HepG2 (cell line): ENCODE measurements at regions not wholly inside any gene's neighbourhood (a gene's known extent, or its start where the extent isn't known, plus 50 kb on each side); places are given as distances from the start of the nearest gene placed in this dataset.

ENCODE experiments used
- FOXK1 ChIP-seq: sonication (generic); formaldehyde crosslinking; IDR thresholded peaks from 2 replicates; pipeline ENCODE4 v1.4.0; 2020; ENCODE audit warnings: low read depth, missing genetic modification reagents, borderline replicate concordance
- MAFG ChIP-seq: sonication (generic); formaldehyde crosslinking; IDR thresholded peaks from 2 replicates; pipeline ENCODE4 v1.5.1; 2020; ENCODE audit warnings: mild to moderate bottlenecking, missing genetic modification reagents
- TF ChIP-seq, protein P1 (sequence below): sonication (generic); formaldehyde crosslinking; IDR thresholded peaks from 2 replicates; pipeline ENCODE4 v1.5.0; 2020; ENCODE audit warnings: mild to moderate bottlenecking, missing genetic modification reagents, moderate library complexity
- TF ChIP-seq, protein P2 (sequence below): sonication (generic); formaldehyde crosslinking; IDR thresholded peaks from 2 replicates; pipeline ENCODE4 v1.5.0; 2020; ENCODE audit warnings: missing genetic modification reagents
- TF ChIP-seq, protein P3 (sequence below): IDR thresholded peaks from 2 replicates; pipeline ENCODE4 v1.6.1; 2012; ENCODE audit warnings: low read length, improper control_type of control experiment
- TF ChIP-seq, protein P4 (sequence below): IDR thresholded peaks from 2 replicates; pipeline ENCODE4 v1.6.1; 2016

DNA sequence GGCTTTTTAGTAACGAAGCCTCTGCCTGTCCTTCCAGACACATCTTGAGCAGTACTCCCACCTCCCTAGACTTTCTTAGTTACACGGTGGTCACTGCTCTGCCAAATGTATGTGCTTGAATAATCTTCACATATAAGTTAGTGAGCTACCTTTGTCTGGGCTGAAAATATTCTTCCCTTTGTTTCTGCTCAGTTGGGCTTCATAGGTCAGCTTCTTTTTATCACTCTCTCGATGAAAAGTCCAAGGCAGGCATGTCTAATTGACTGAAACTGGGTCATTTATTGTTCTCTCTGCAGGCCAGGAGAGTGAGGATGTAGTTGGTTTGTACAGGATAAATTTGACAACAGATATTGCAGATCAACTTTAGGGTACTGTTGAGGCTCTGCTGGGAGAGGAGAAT lies 636.7 kb upstream of the IGFBP3 start:
- no peak for TF ChIP-seq MAFG (CRISPR knock-in tag)
- TF ChIP-seq FOXK1 (CRISPR knock-in tag): no peak
- TF ChIP-seq, protein P1, sequence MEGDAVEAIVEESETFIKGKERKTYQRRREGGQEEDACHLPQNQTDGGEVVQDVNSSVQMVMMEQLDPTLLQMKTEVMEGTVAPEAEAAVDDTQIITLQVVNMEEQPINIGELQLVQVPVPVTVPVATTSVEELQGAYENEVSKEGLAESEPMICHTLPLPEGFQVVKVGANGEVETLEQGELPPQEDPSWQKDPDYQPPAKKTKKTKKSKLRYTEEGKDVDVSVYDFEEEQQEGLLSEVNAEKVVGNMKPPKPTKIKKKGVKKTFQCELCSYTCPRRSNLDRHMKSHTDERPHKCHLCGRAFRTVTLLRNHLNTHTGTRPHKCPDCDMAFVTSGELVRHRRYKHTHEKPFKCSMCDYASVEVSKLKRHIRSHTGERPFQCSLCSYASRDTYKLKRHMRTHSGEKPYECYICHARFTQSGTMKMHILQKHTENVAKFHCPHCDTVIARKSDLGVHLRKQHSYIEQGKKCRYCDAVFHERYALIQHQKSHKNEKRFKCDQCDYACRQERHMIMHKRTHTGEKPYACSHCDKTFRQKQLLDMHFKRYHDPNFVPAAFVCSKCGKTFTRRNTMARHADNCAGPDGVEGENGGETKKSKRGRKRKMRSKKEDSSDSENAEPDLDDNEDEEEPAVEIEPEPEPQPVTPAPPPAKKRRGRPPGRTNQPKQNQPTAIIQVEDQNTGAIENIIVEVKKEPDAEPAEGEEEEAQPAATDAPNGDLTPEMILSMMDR: no peak
- TF ChIP-seq, protein P2, sequence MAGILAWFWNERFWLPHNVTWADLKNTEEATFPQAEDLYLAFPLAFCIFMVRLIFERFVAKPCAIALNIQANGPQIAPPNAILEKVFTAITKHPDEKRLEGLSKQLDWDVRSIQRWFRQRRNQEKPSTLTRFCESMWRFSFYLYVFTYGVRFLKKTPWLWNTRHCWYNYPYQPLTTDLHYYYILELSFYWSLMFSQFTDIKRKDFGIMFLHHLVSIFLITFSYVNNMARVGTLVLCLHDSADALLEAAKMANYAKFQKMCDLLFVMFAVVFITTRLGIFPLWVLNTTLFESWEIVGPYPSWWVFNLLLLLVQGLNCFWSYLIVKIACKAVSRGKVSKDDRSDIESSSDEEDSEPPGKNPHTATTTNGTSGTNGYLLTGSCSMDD (CRISPR knock-in tag): no peak
- TF ChIP-seq, protein P3, sequence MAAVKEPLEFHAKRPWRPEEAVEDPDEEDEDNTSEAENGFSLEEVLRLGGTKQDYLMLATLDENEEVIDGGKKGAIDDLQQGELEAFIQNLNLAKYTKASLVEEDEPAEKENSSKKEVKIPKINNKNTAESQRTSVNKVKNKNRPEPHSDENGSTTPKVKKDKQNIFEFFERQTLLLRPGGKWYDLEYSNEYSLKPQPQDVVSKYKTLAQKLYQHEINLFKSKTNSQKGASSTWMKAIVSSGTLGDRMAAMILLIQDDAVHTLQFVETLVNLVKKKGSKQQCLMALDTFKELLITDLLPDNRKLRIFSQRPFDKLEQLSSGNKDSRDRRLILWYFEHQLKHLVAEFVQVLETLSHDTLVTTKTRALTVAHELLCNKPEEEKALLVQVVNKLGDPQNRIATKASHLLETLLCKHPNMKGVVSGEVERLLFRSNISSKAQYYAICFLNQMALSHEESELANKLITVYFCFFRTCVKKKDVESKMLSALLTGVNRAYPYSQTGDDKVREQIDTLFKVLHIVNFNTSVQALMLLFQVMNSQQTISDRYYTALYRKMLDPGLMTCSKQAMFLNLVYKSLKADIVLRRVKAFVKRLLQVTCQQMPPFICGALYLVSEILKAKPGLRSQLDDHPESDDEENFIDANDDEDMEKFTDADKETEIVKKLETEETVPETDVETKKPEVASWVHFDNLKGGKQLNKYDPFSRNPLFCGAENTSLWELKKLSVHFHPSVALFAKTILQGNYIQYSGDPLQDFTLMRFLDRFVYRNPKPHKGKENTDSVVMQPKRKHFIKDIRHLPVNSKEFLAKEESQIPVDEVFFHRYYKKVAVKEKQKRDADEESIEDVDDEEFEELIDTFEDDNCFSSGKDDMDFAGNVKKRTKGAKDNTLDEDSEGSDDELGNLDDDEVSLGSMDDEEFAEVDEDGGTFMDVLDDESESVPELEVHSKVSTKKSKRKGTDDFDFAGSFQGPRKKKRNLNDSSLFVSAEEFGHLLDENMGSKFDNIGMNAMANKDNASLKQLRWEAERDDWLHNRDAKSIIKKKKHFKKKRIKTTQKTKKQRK: no peak
- TF ChIP-seq, protein P4, sequence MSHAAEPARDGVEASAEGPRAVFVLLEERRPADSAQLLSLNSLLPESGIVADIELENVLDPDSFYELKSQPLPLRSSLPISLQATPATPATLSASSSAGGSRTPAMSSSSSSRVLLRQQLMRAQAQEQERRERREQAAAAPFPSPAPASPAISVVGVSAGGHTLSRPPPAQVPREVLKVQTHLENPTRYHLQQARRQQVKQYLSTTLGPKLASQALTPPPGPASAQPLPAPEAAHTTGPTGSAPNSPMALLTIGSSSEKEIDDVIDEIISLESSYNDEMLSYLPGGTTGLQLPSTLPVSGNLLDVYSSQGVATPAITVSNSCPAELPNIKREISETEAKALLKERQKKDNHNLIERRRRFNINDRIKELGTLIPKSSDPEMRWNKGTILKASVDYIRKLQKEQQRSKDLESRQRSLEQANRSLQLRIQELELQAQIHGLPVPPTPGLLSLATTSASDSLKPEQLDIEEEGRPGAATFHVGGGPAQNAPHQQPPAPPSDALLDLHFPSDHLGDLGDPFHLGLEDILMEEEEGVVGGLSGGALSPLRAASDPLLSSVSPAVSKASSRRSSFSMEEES: no peak
